Epidermal melanocyte (primary cell): ENCODE measurements at regions not wholly inside any gene's neighbourhood (a gene's known extent, or its start where the extent isn't known, plus 50 kb on each side); places are given as distances from the start of the nearest gene placed in this dataset.
"Not testable (repeated sequence)": the region's sequence is repeated elsewhere in the genome, so short reads cannot be mapped to it uniquely, and the experiment has no call there.

Experiments
- DNase-seq: peaks from one replicate; pipeline ENCODE4 v3.0.0; 2011; ENCODE audit warnings: low spot score; ENCODE audit not compliant: insufficient read length

GRCh38 chr13:103884101-103884723 is 818.0 kb upstream of the SLC10A2 start:
- DNase-seq = no peak

DNA sequence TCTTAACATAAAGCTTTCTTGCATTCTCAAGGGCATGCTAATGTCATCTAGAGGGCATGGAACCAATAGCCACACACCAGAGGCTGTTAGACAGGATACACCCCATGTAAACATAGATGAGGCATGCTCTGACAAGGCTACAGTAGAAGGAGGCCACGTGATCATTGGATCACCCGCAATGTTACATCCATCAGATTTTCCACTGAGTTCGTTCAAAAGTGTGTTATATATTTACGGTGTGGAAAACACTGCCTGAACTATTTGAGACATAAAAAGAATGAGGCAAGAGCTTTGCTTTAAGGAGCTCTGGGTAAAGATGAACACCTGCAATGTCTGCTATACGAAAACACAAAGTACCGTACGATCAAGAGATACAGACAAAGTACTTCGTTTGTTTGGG is 817.5 kb upstream of the SLC10A2 start:
- no peak for DNase-seq

GRCh38 chr13:103883164-103883563 is 816.9 kb upstream of the SLC10A2 start:
- peak; percentile 45 for DNase-seq

GRCh38 chr13:103880146-103880545 is 813.9 kb upstream of the SLC10A2 start:
- not testable (repeated sequence) for DNase-seq

GRCh38 chr13:103878891-103879605 is 812.8 kb upstream of the SLC10A2 start:
- DNase-seq = no peak

DNA sequence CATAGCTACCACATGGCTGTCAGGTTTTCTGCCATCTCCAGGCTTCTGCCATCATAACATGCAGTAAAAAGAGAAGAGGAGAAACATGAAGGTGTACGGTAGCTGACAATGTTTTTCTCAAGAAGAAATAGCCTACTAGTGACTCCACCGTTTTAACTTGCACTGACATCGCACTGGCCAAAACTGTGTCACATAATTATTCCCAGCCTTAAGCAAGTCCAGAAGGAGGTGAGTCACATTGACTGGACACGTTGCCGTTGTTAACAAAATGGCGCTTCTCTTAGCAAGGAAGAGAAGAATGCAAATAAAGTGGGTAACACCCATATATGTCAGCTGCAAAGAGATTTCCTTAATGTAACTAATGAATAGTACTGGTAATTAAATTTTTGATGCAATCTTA is 810.4 kb upstream of the SLC10A2 start:
- DNase-seq = no peak

- DNase-seq = no peak
Observed at GRCh38 chr13:103873725-103874124, 807.5 kb upstream of the SLC10A2 start.

- DNase-seq = no peak
Observed at GRCh38 chr13:103866048-103866447, 799.8 kb upstream of the SLC10A2 start.

GRCh38 chr13:103862525-103862924 is 796.3 kb upstream of the SLC10A2 start:
- no peak for DNase-seq

DNA sequence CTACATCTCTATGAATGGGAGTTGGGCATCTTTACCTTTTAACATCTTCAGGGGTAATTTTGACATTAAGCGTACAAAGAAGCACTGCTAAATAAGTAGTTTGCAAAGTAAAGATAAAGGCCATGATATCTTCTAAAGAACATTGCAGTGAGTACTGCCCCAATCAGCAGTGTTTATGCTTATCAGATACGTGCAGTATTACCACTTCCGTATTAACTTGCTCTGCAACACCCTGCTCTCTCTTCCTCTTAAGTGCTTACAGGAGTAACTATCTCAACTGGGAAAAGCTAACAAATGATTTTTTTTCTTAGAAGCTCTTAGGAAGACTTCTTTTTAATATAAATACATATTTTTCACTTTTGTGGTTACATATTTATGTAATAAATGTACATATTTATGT is 793.7 kb upstream of the SLC10A2 start:
- DNase-seq = no peak

DNA sequence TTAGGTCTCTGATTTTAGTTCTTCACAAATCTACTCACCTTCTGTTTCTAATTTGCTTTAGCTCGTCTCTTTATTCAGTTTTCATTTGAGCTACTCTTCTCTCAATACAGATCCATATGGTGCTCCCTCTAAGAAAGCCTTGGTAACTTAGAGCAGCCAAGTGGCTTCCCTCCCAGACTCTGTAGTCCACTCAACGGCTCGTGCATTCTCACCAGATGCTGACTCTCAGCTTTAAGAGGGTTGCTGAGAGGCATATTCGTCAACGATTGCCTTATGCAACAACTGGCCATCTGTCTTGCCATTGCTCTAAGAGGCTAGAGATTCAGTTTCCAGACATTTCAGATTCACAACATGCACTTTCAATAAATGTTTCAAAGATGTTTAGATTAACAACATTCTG is 785.8 kb upstream of the SLC10A2 start:
- DNase-seq = peak; percentile 23

- no peak for DNase-seq
Observed at GRCh38 chr13:103844471-103844870, 778.3 kb upstream of the SLC10A2 start.

GRCh38 chr13:103839460-103839859 is 773.2 kb upstream of the SLC10A2 start:
- no peak for DNase-seq

GRCh38 chr13:103835052-103835451 is 768.8 kb upstream of the SLC10A2 start:
- DNase-seq = no peak

GRCh38 chr13:103833294-103833852 is 767.2 kb upstream of the SLC10A2 start:
- no peak for DNase-seq

DNA sequence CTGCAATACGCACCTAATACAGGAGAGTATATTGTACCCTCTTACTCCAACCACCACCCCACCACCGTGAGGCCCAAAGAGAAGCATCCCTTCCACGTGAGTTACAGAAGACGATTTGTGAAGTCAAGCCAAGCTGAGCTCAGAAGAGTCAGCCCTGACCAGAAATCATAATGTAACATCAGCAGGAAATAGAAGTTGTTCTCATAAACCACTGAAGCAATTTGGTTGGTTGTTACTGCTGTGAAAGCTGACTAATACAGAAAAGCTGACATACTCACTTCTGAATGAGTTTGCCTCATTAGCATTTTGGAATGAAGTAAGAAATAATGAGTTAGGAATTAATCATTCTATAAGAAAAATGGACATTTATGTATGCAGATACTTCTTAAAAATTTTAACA is 749.4 kb upstream of the SLC10A2 start:
- no peak for DNase-seq

GRCh38 chr13:103812971-103813370 is 746.8 kb upstream of the SLC10A2 start:
- no peak for DNase-seq

DNA sequence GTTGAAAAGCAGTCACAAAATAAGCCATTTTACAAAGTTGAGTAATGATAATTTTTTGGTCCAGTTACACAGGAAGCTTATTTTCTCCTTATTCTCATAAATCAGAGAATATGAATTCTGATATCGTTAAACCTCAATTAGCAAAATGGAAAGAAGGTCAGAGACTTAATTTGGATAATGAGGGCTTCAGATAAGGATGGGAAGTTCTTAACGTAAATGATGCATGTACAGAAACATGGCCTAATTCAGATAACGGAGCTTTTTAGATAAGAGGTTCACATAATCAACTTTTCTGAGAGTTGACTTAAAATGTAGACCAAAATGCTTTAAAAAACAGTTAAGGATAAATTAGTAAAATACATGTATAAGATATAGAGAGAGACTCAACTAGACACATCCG is 746.3 kb upstream of the SLC10A2 start:
- DNase-seq = no peak

DNA sequence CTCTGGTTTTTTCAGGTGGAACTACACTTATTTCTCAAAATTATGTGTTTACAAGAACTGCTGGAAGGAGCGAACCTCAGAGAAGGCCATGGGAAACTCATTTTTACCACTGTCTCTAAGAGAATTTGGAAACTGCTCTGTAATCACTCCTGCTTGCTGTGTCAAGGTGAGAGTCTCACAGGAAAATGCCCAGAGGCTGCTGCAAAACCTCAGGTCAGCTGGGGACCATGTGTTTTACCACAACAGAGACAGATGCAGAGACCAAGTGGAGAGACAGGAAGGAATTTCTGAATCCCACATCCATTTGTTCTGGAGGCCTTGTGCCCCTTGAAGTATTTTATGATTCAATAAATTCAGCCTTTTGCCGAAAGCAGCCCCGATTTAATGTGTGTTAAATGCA is 743.8 kb upstream of the SLC10A2 start:
- DNase-seq = no peak

DNA sequence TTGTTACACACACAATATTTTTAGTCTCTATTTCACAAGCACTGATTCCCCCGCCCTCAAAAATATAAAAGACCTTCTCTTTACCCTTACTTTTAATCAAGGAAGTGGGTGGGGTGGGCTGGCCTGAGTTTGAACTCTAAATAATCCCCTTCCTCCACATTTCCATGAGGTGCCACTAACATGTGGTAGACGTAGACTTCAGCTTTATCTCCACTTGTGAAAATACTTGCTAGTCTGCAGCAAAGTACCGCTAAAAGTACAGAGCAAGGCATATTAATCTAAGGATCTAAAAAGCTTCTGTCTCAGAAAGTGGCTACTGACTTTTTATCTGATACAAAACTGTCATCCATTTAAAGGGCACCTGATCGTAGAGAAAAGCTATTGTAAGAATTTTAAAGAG is 739.6 kb upstream of the SLC10A2 start:
- no peak for DNase-seq

DNA sequence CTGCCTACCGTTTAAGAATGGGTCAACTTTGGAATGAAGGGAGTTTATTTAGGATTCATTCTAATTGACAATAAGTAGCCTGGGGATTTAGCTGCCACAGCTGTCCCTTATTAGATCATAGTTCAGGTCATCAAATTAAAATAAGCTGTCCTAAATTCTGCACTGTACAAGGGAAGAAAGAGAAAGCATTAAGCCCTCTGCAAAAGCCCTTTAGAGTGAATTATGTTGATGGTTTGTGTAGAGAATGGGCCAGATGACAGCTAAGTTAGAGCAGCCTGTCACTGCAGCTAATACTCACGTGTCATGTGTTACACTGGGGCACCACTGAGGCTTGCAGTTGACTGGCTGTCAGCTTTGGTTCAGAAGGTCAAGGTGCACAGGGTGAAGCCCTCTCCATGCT is 737.1 kb upstream of the SLC10A2 start:
- no peak for DNase-seq

- DNase-seq = no peak
Observed at GRCh38 chr13:103799028-103799427, 732.8 kb upstream of the SLC10A2 start.

GRCh38 chr13:103795892-103796478 is 729.8 kb upstream of the SLC10A2 start:
- DNase-seq = no peak
